WTC11 (cell line): ENCODE measurements at regions not wholly inside any gene's neighbourhood (a gene's known extent, or its start where the extent isn't known, plus 50 kb on each side); places are given as distances from the start of the nearest gene placed in this dataset.

Source experiments
- ATAC-seq: fragments of 200-7000 bp; cut with Tn5 transposase; 2 replicates; pipeline ENCODE4 v1.10.0; 2021; ENCODE audit warnings: mild to moderate bottlenecking, moderate library complexity
- CTCF ChIA-PET: fragments of 300-600 bp; sonication (Branson Sonifier 250); formaldehyde crosslinking; loops from one replicate; lab custom pipeline; 2021; ENCODE audit warnings: antibody characterized with exemption; lab: Charles Lee
- POLR2A ChIA-PET: fragments of 350-600 bp; sonication (Branson Sonifier 250); formaldehyde crosslinking; loops from one replicate; lab custom pipeline; 2021; ENCODE audit warnings: antibody characterized with exemption; lab: Charles Lee
- DNase-seq: peaks from one replicate; pipeline ENCODE4 v3.0.0; 2021; ENCODE audit warnings: low spot score
- H3K27ac Mint-ChIP-seq: 2 replicates; pipeline ENCODE4 v1.8.0; 2021; ENCODE audit warnings: mixed read lengths
- H3K27me3 Mint-ChIP-seq: 2 replicates; pipeline ENCODE4 v1.8.0; 2021; ENCODE audit warnings: low read depth, mild to moderate bottlenecking, moderate library complexity, mixed read lengths
- H3K36me3 Mint-ChIP-seq: 2 replicates; pipeline ENCODE4 v1.8.0; 2021; ENCODE audit warnings: mixed read lengths
- H3K4me1 Mint-ChIP-seq: 2 replicates; pipeline ENCODE4 v1.8.0; 2022; ENCODE audit warnings: mixed read lengths
- H3K4me3 Mint-ChIP-seq: 2 replicates; pipeline ENCODE4 v1.8.0; 2021; ENCODE audit warnings: mild to moderate bottlenecking, moderate library complexity, mixed read lengths
- H3K9me3 Mint-ChIP-seq: 2 replicates; pipeline ENCODE4 v1.8.0; 2021; ENCODE audit warnings: mixed read lengths
- CREB1 ChIP-seq: sonication (generic); formaldehyde crosslinking; IDR thresholded peaks from 2 replicates; pipeline ENCODE4 v1.8.0; 2023; ENCODE audit warnings: mild to moderate bottlenecking, missing genetic modification reagents
- FOXP1 ChIP-seq: sonication (generic); formaldehyde crosslinking; IDR thresholded peaks from 2 replicates; pipeline ENCODE4 v1.8.0; 2022; ENCODE audit warnings: missing genetic modification reagents, mild to moderate bottlenecking, moderate library complexity, borderline replicate concordance
- HMGA2 ChIP-seq: fragments of 250-450 bp; sonication (Bioruptor Pico); IDR thresholded peaks from 2 replicates; pipeline ENCODE4 v1.4.0; 2021; ENCODE audit warnings: mild to moderate bottlenecking, moderate library complexity
- IRF2 ChIP-seq: sonication (generic); formaldehyde crosslinking; IDR thresholded peaks from 2 replicates; pipeline ENCODE4 v1.8.0; 2022; ENCODE audit warnings: low read depth, missing genetic modification reagents, borderline replicate concordance
- NFE2L1 ChIP-seq: sonication (generic); formaldehyde crosslinking; IDR thresholded peaks from 2 replicates; pipeline ENCODE4 v1.8.1; 2023; ENCODE audit warnings: missing genetic modification reagents
- NR3C1 ChIP-seq: sonication (generic); formaldehyde crosslinking; conservative IDR thresholded peaks from 2 replicates; pipeline ENCODE4 v1.8.1; 2023; ENCODE audit warnings: low read depth, mild to moderate bottlenecking, missing genetic modification reagents
- OVOL2 ChIP-seq: fragments of 250-450 bp; sonication (Bioruptor Pico); IDR thresholded peaks from 2 replicates; pipeline ENCODE4 v1.9.0; 2021; ENCODE audit warnings: mild to moderate bottlenecking, borderline replicate concordance
- PRRX2 ChIP-seq: fragments of 250-450 bp; sonication (Bioruptor Pico); IDR thresholded peaks from 2 replicates; pipeline ENCODE4 v1.8.0; 2021; ENCODE audit warnings: mild to moderate bottlenecking
- RELA ChIP-seq: sonication (generic); formaldehyde crosslinking; IDR thresholded peaks from 2 replicates; pipeline ENCODE4 v1.8.1; 2022; ENCODE audit warnings: missing genetic modification reagents, mild to moderate bottlenecking, borderline replicate concordance
- SOX15 ChIP-seq: fragments of 250-450 bp; sonication (Bioruptor Pico); IDR thresholded peaks from 2 replicates; pipeline ENCODE4 v1.9.0; 2021; ENCODE audit warnings: mild to moderate bottlenecking
- ZBTB21 ChIP-seq: sonication (generic); formaldehyde crosslinking; IDR thresholded peaks from 2 replicates; pipeline ENCODE4 v1.8.1; 2023; ENCODE audit warnings: mild to moderate bottlenecking, missing genetic modification reagents, borderline replicate concordance
- TF ChIP-seq, protein P1 (sequence below): fragments of 250-450 bp; sonication (Bioruptor Pico); IDR thresholded peaks from 2 replicates; pipeline ENCODE4 v1.9.0; 2021; ENCODE audit warnings: mild to moderate bottlenecking
- TF ChIP-seq, protein P2 (sequence below): sonication (generic); formaldehyde crosslinking; IDR thresholded peaks from 2 replicates; pipeline ENCODE4 v1.8.1; 2022; ENCODE audit warnings: missing genetic modification reagents, borderline replicate concordance
- TF ChIP-seq, protein P3 (sequence below): sonication (generic); formaldehyde crosslinking; IDR thresholded peaks from 2 replicates; pipeline ENCODE4 v1.8.0; 2023; ENCODE audit warnings: mild to moderate bottlenecking, missing genetic modification reagents
- TF ChIP-seq, protein P4 (sequence below): sonication (generic); formaldehyde crosslinking; IDR thresholded peaks from 2 replicates; pipeline ENCODE4 v1.8.0; 2022; ENCODE audit warnings: mild to moderate bottlenecking, missing genetic modification reagents
- TF ChIP-seq, protein P5 (sequence below): fragments of 250-450 bp; sonication (Bioruptor Pico); IDR thresholded peaks from 2 replicates; pipeline ENCODE4 v1.9.0; 2021; ENCODE audit warnings: mild to moderate bottlenecking
- TF ChIP-seq, protein P6 (sequence below): sonication (generic); formaldehyde crosslinking; IDR thresholded peaks from 2 replicates; pipeline ENCODE4 v1.8.1; 2022; ENCODE audit warnings: mild to moderate bottlenecking, moderate library complexity, missing genetic modification reagents
- TF ChIP-seq, protein P7 (sequence below): sonication (generic); formaldehyde crosslinking; IDR thresholded peaks from 2 replicates; pipeline ENCODE4 v1.8.0; 2023; ENCODE audit warnings: missing genetic modification reagents, mild to moderate bottlenecking, borderline replicate concordance
- TF ChIP-seq, protein P8 (sequence below): sonication (generic); formaldehyde crosslinking; IDR thresholded peaks from 2 replicates; pipeline ENCODE4 v1.8.0; 2022; ENCODE audit warnings: mild to moderate bottlenecking, missing genetic modification reagents

DNA sequence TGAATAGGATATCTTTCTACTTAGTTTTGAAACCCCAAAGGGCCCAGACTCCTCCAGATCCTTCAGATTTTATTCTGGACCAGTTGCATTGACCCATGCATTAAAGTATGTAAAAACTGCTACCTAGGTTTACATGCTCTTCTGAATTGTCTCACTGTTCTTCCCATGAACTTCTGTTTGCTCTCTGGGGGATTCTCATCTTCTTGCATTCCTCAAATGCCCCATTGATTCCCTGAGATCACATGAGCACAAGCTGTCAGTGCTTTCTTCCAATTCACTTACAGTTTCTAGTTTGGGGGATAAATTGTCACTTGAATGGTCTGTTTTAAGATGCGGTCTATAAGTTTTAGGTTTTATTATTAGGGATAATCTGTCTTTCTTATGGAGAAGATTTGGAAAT lies 188.9 kb upstream of the KIF2B start (continued):
- TF ChIP-seq NR3C1 (CRISPR knock-in tag) (no peak), FOXP1 (no peak)
- TF ChIP-seq, protein P1, sequence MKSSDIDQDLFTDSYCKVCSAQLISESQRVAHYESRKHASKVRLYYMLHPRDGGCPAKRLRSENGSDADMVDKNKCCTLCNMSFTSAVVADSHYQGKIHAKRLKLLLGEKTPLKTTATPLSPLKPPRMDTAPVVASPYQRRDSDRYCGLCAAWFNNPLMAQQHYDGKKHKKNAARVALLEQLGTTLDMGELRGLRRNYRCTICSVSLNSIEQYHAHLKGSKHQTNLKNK (CRISPR knock-in tag) = no peak
- TF ChIP-seq, protein P2, sequence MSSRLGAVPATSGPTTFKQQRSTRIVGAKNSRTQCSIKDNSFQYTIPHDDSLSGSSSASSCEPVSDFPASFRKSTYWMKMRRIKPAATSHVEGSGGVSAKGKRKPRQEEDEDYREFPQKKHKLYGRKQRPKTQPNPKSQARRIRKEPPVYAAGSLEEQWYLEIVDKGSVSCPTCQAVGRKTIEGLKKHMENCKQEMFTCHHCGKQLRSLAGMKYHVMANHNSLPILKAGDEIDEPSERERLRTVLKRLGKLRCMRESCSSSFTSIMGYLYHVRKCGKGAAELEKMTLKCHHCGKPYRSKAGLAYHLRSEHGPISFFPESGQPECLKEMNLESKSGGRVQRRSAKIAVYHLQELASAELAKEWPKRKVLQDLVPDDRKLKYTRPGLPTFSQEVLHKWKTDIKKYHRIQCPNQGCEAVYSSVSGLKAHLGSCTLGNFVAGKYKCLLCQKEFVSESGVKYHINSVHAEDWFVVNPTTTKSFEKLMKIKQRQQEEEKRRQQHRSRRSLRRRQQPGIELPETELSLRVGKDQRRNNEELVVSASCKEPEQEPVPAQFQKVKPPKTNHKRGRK = no peak

DNA sequence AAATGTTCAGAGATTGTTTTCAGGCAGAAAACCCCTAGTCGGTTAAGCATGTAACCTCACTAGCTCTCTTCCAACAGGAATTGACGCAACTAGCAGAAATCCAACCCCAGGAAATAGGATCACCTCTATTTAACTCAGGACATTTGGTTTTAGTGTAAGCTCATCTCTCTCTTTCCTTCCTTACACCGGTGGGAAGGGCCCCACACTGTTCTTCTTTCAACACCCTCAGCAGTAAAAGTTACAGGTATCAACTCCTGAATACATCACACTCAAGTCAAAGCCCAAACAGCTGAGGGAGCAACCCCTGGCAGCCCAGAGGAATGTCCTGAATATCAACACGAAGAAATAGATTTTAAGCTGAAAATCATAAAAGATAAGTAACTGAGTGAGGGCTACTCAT lies 191.2 kb upstream of the KIF2B start:
- Mint-ChIP-seq H3K4me1 (peaks cover 55% of the 10 kb centered on the region), H3K4me3 (no peak overlapping the region), H3K9me3 (peaks cover 16% of the 10 kb centered on the region), H3K27me3 (no peaks in the 10 kb centered on the region), H3K27ac (peak overlapping the region; percentile 87), H3K36me3 (peaks cover 12% of the 10 kb centered on the region; the same call in 1 of the 2 replicates)
- ChIA-PET CTCF (no interaction called here), POLR2A (no interaction called here)
- ATAC-seq (peak; percentile 60; the same call in 1 of the 2 replicates), DNase-seq (no peak)
- no peak for TF ChIP-seq RELA (CRISPR knock-in tag)
- TF ChIP-seq CREB1 = no peak
- TF ChIP-seq SOX15 (CRISPR knock-in tag) = no peak
- TF ChIP-seq, protein P3, sequence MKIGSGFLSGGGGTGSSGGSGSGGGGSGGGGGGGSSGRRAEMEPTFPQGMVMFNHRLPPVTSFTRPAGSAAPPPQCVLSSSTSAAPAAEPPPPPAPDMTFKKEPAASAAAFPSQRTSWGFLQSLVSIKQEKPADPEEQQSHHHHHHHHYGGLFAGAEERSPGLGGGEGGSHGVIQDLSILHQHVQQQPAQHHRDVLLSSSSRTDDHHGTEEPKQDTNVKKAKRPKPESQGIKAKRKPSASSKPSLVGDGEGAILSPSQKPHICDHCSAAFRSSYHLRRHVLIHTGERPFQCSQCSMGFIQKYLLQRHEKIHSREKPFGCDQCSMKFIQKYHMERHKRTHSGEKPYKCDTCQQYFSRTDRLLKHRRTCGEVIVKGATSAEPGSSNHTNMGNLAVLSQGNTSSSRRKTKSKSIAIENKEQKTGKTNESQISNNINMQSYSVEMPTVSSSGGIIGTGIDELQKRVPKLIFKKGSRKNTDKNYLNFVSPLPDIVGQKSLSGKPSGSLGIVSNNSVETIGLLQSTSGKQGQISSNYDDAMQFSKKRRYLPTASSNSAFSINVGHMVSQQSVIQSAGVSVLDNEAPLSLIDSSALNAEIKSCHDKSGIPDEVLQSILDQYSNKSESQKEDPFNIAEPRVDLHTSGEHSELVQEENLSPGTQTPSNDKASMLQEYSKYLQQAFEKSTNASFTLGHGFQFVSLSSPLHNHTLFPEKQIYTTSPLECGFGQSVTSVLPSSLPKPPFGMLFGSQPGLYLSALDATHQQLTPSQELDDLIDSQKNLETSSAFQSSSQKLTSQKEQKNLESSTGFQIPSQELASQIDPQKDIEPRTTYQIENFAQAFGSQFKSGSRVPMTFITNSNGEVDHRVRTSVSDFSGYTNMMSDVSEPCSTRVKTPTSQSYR = no peak
- no peak for TF ChIP-seq HMGA2 (CRISPR knock-in tag)
- no peak for TF ChIP-seq FOXP1
- TF ChIP-seq, protein P4, sequence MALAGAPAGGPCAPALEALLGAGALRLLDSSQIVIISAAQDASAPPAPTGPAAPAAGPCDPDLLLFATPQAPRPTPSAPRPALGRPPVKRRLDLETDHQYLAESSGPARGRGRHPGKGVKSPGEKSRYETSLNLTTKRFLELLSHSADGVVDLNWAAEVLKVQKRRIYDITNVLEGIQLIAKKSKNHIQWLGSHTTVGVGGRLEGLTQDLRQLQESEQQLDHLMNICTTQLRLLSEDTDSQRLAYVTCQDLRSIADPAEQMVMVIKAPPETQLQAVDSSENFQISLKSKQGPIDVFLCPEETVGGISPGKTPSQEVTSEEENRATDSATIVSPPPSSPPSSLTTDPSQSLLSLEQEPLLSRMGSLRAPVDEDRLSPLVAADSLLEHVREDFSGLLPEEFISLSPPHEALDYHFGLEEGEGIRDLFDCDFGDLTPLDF = no peak
- TF ChIP-seq PRRX2 (CRISPR knock-in tag) = no peak
- TF ChIP-seq, protein P5, sequence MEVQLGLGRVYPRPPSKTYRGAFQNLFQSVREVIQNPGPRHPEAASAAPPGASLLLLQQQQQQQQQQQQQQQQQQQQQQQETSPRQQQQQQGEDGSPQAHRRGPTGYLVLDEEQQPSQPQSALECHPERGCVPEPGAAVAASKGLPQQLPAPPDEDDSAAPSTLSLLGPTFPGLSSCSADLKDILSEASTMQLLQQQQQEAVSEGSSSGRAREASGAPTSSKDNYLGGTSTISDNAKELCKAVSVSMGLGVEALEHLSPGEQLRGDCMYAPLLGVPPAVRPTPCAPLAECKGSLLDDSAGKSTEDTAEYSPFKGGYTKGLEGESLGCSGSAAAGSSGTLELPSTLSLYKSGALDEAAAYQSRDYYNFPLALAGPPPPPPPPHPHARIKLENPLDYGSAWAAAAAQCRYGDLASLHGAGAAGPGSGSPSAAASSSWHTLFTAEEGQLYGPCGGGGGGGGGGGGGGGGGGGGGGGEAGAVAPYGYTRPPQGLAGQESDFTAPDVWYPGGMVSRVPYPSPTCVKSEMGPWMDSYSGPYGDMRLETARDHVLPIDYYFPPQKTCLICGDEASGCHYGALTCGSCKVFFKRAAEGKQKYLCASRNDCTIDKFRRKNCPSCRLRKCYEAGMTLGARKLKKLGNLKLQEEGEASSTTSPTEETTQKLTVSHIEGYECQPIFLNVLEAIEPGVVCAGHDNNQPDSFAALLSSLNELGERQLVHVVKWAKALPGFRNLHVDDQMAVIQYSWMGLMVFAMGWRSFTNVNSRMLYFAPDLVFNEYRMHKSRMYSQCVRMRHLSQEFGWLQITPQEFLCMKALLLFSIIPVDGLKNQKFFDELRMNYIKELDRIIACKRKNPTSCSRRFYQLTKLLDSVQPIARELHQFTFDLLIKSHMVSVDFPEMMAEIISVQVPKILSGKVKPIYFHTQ (CRISPR knock-in tag) = no peak
- no peak for TF ChIP-seq IRF2 (CRISPR knock-in tag)
- TF ChIP-seq, protein P6, sequence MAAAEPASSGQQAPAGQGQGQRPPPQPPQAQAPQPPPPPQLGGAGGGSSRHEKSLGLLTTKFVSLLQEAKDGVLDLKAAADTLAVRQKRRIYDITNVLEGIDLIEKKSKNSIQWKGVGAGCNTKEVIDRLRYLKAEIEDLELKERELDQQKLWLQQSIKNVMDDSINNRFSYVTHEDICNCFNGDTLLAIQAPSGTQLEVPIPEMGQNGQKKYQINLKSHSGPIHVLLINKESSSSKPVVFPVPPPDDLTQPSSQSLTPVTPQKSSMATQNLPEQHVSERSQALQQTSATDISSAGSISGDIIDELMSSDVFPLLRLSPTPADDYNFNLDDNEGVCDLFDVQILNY = no peak
- TF ChIP-seq, protein P7, sequence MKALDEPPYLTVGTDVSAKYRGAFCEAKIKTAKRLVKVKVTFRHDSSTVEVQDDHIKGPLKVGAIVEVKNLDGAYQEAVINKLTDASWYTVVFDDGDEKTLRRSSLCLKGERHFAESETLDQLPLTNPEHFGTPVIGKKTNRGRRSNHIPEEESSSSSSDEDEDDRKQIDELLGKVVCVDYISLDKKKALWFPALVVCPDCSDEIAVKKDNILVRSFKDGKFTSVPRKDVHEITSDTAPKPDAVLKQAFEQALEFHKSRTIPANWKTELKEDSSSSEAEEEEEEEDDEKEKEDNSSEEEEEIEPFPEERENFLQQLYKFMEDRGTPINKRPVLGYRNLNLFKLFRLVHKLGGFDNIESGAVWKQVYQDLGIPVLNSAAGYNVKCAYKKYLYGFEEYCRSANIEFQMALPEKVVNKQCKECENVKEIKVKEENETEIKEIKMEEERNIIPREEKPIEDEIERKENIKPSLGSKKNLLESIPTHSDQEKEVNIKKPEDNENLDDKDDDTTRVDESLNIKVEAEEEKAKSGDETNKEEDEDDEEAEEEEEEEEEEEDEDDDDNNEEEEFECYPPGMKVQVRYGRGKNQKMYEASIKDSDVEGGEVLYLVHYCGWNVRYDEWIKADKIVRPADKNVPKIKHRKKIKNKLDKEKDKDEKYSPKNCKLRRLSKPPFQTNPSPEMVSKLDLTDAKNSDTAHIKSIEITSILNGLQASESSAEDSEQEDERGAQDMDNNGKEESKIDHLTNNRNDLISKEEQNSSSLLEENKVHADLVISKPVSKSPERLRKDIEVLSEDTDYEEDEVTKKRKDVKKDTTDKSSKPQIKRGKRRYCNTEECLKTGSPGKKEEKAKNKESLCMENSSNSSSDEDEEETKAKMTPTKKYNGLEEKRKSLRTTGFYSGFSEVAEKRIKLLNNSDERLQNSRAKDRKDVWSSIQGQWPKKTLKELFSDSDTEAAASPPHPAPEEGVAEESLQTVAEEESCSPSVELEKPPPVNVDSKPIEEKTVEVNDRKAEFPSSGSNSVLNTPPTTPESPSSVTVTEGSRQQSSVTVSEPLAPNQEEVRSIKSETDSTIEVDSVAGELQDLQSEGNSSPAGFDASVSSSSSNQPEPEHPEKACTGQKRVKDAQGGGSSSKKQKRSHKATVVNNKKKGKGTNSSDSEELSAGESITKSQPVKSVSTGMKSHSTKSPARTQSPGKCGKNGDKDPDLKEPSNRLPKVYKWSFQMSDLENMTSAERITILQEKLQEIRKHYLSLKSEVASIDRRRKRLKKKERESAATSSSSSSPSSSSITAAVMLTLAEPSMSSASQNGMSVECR (CRISPR knock-in tag) = no peak
- no peak for TF ChIP-seq ZBTB21 (CRISPR knock-in tag)
- TF ChIP-seq NFE2L1 = no peak
- no peak for TF ChIP-seq OVOL2 (CRISPR knock-in tag)
- TF ChIP-seq, protein P8, sequence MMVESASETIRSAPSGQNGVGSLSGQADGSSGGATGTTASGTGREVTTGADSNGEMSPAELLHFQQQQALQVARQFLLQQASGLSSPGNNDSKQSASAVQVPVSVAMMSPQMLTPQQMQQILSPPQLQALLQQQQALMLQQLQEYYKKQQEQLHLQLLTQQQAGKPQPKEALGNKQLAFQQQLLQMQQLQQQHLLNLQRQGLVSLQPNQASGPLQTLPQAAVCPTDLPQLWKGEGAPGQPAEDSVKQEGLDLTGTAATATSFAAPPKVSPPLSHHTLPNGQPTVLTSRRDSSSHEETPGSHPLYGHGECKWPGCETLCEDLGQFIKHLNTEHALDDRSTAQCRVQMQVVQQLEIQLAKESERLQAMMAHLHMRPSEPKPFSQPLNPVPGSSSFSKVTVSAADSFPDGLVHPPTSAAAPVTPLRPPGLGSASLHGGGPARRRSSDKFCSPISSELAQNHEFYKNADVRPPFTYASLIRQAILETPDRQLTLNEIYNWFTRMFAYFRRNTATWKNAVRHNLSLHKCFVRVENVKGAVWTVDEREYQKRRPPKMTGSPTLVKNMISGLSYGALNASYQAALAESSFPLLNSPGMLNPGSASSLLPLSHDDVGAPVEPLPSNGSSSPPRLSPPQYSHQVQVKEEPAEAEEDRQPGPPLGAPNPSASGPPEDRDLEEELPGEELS (CRISPR knock-in tag) = no peak
